ENCODE measurements at regions not wholly inside any gene's neighbourhood (a gene's known extent, or its start where the extent isn't known, plus 50 kb on each side); places are given as distances from the start of the nearest gene placed in this dataset.

DNA sequence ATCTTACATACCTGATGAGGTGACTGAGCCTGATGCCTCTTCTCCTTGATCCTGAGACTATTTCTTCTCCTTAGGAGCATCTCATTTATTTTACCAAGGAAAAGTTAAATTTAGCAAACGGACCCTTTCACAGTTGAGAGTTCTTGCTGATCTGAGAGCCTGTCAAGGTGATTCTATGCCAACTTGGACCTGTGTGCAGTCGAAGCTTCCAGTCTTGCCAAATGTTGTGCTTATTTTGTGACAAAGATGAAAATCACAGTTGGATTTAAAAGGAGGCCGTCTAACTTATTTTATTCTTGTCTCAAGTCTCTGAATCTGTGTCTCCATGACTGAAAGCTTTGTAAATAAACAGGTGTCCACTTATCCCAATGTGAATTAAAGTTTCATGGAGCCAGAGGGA, 296.3 kb upstream of the EPHA3 start:
- no peaks in the 10 kb centered on the region for H3K27me3 Mint-ChIP-seq
- Histone ChIP-seq H3K36me3 (ENCODE audit: control insufficient read depth, insufficient read depth, low read length) (no peaks in the 10 kb centered on the region), H3K4me1 (ENCODE audit: control insufficient read depth, insufficient read depth, low read length, poor library complexity, severe bottlenecking) (no peaks in the 10 kb centered on the region), H3K27me3 (ENCODE audit: control insufficient read depth, insufficient read depth, low read length) (no peaks in the 10 kb centered on the region), H3K9me3 (ENCODE audit: control insufficient read depth in 2 of 2, low read length in 2 of 2) (no peaks in the 10 kb centered on the region), H3K4me3 (ENCODE audit: low read depth, low read length) (no peak overlapping the region), H3K27ac (ENCODE audit: insufficient read depth, low read length, poor library complexity, severe bottlenecking) (no peak overlapping the region)
- no peaks in the 10 kb centered on the region for H3K36me3 Mint-ChIP-seq
- peaks cover 0 to 16% (median 2%) of the 10 kb centered on the region in 7 donors for H3K9me3 Mint-ChIP-seq
- no peak overlapping the region for H3K27ac Mint-ChIP-seq
- DNase-seq (no peak), ATAC-seq (ENCODE audit: low read depth in 2 of 2) (no peak)
- H3K4me3 Mint-ChIP-seq, result no peak overlapping the region
- H3K4me1 Mint-ChIP-seq, result no peaks in the 10 kb centered on the region

DNA sequence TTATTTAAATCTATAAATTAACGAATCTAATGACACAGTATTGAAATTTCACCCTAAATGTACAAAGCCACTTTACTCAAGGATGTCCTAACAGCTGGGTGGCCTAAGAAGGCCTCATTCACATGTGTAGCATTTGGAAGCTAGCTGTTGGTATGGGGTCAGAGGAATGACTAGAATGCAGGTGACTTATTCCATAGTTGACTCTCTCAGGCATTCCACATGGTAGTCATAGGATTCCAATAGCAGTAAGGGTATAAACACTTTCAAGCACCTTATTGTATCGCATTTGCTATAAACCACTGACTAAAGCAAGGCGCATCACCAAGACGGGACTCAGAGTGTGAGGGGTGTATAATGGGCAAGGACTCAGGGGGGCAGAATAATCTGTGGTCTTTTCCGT, 294.8 kb upstream of the EPHA3 start:
- no peak for DNase-seq
- Mint-ChIP-seq H3K36me3 (no peaks in the 10 kb centered on the region), H3K27me3 (no peaks in the 10 kb centered on the region)

DNA sequence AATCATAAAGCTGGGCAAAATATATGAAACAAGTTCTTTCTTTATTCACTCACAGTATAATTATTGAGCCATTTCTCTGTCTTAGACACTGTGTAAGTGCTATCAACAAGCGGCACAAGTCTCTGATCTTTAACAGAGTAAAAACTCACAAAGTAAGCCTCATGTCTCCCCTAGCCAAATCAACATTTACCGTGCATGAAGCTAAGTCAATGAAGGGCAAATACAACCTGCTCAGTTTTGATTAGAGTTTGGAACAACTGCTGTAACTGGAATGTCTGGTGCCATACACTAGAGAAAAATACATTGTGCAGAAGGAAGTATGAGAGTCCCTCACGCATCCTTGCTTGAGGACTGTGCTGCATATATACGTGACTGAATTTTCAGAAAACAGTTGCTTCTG, 291.0 kb upstream of the EPHA3 start:
- Histone ChIP-seq H3K9me3 (ENCODE audit: control insufficient read depth in 2 of 2, low read length in 2 of 2) (no peaks in the 10 kb centered on the region), H3K36me3 (ENCODE audit: control insufficient read depth, insufficient read depth, low read length) (no peaks in the 10 kb centered on the region), H3K4me3 (ENCODE audit: low read depth, low read length) (no peak overlapping the region), H3K27me3 (ENCODE audit: control insufficient read depth, insufficient read depth, low read length) (no peaks in the 10 kb centered on the region), H3K4me1 (ENCODE audit: control insufficient read depth, insufficient read depth, low read length, poor library complexity, severe bottlenecking) (no peaks in the 10 kb centered on the region), H3K27ac (ENCODE audit: insufficient read depth, low read length, poor library complexity, severe bottlenecking) (no peak overlapping the region)
- Mint-ChIP-seq H3K27ac (no peak overlapping the region), H3K27me3 (no peaks in the 10 kb centered on the region), H3K9me3 (peaks cover 0 to 12% (median 0%) of the 10 kb centered on the region in 7 donors), H3K4me3 (no peak overlapping the region), H3K4me1 (no peaks in the 10 kb centered on the region), H3K36me3 (no peaks in the 10 kb centered on the region)
- ATAC-seq (ENCODE audit: low read depth in 2 of 2), result no peak
- no peak for DNase-seq

More for the DNA sequence above, 294.8 kb upstream of the EPHA3 start:
- Histone ChIP-seq H3K27ac (ENCODE audit: insufficient read depth, low read length, poor library complexity, severe bottlenecking) (no peak overlapping the region), H3K4me3 (ENCODE audit: low read depth, low read length) (no peak overlapping the region), H3K36me3 (ENCODE audit: control insufficient read depth, insufficient read depth, low read length) (no peaks in the 10 kb centered on the region), H3K9me3 (ENCODE audit: control insufficient read depth in 2 of 2, low read length in 2 of 2) (no peaks in the 10 kb centered on the region), H3K4me1 (ENCODE audit: control insufficient read depth, insufficient read depth, low read length, poor library complexity, severe bottlenecking) (no peaks in the 10 kb centered on the region), H3K27me3 (ENCODE audit: control insufficient read depth, insufficient read depth, low read length) (no peaks in the 10 kb centered on the region)
- Mint-ChIP-seq H3K4me3 (no peak overlapping the region), H3K27ac (no peak overlapping the region), H3K4me1 (no peaks in the 10 kb centered on the region), H3K9me3 (peaks cover 0 to 12% (median 2%) of the 10 kb centered on the region in 7 donors)
- no peak for ATAC-seq (ENCODE audit: low read depth in 2 of 2)

DNA sequence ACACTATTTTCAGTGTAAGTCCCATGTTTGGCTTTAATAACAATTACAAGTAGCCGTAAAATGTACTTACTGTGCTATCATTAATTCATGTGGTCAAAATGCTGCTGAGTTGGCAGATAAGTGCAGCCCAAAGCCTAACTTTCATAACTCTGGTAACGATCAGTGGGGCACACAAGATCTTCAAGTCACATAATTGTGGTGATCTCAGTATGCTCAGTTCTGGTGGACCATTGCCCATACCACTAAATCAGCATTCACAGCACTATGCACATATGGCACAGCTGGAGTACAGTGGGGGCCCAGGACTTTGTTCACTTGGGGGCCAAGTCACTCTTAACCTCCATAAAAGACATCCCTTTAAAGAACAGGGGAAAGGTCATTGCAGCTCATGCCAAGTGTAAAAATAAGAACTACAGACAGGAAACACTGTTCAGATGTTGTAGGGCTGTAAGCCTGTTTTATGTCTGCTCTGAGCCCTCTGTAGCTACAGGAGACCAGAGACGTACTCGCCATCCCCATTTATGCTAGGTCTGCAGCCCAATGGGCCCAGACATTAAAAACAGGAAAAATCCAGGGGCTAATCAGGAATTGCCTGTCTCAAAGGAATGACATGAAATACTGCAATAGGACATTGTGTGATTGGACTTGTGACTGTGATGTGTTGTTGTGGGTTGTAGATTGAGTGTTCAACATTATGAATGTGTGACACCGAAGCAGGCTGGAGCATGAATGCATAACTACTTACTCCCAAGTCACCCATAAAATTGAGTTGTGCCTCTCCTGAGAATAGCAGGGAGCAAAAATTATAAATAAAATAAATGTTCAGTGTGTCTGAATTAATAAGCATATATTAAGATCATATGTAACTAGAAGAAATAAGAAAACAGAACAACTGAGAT, 282.5 kb upstream of the EPHA3 start:
- no peaks in the 10 kb centered on the region for H3K27me3 Mint-ChIP-seq
- no peaks in the 10 kb centered on the region for H3K4me1 Mint-ChIP-seq
- no peaks in the 10 kb centered on the region for H3K36me3 Mint-ChIP-seq
- no peaks in the 10 kb centered on the region for H3K36me3 ChIP-seq (ENCODE audit: control insufficient read depth, insufficient read depth, low read length)
- DNase-seq, result no peak
- no peak for ATAC-seq (ENCODE audit: low read depth in 2 of 2)
- no peak overlapping the region for H3K4me3 ChIP-seq (ENCODE audit: low read depth, low read length)
- H3K4me3 Mint-ChIP-seq, result no peak overlapping the region
- H3K9me3 Mint-ChIP-seq, result peaks cover 0 to 11% (median 0%) of the 10 kb centered on the region in 7 donors
- H3K9me3 ChIP-seq (ENCODE audit: control insufficient read depth in 2 of 2, low read length in 2 of 2), result peaks cover 0 to 2% of the 10 kb centered on the region in 2 experiments
- no peak overlapping the region for H3K27ac ChIP-seq (ENCODE audit: insufficient read depth, low read length, poor library complexity, severe bottlenecking)
- no peaks in the 10 kb centered on the region for H3K27me3 ChIP-seq (ENCODE audit: control insufficient read depth, insufficient read depth, low read length)
- H3K4me1 ChIP-seq (ENCODE audit: control insufficient read depth, insufficient read depth, low read length, poor library complexity, severe bottlenecking), result no peaks in the 10 kb centered on the region
- H3K27ac Mint-ChIP-seq, result no peak overlapping the region

DNA sequence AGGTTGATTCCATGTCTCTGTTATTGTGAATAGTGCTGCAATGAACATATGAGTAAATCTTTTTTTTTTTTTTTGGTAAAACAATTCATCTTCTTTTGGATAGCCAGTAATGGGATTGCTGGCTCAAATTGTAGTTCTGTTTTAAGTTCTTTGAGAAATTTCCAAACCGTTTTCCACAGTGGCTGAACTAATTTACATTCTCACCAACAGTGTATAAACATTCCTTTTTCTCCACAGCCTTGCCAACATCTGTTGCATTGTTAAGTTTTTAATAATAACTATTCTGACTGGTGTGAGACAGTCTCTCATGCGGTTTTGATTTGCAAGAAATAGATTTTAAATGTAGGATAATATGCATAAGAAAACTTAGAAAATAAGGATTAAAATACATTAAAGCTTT, 279.0 kb upstream of the EPHA3 start:
- H3K9me3 ChIP-seq (ENCODE audit: control insufficient read depth in 2 of 2, low read length in 2 of 2), result peaks cover 0 to 2% of the 10 kb centered on the region in 2 experiments
- H3K27ac ChIP-seq (ENCODE audit: insufficient read depth, low read length, poor library complexity, severe bottlenecking), result no peak overlapping the region
- no peaks in the 10 kb centered on the region for H3K27me3 ChIP-seq (ENCODE audit: control insufficient read depth, insufficient read depth, low read length)
- Mint-ChIP-seq H3K4me3 (no peak overlapping the region), H3K36me3 (no peaks in the 10 kb centered on the region), H3K4me1 (no peaks in the 10 kb centered on the region), H3K27ac (no peak overlapping the region), H3K27me3 (no peaks in the 10 kb centered on the region), H3K9me3 (peaks cover 0 to 10% (median 1%) of the 10 kb centered on the region in 7 donors)
- ATAC-seq (ENCODE audit: low read depth in 2 of 2) (no peak), DNase-seq (no peak)
- H3K4me1 ChIP-seq (ENCODE audit: control insufficient read depth, insufficient read depth, low read length, poor library complexity, severe bottlenecking), result no peaks in the 10 kb centered on the region
- no peaks in the 10 kb centered on the region for H3K36me3 ChIP-seq (ENCODE audit: control insufficient read depth, insufficient read depth, low read length)
- H3K4me3 ChIP-seq (ENCODE audit: low read depth, low read length), result no peak overlapping the region

DNA sequence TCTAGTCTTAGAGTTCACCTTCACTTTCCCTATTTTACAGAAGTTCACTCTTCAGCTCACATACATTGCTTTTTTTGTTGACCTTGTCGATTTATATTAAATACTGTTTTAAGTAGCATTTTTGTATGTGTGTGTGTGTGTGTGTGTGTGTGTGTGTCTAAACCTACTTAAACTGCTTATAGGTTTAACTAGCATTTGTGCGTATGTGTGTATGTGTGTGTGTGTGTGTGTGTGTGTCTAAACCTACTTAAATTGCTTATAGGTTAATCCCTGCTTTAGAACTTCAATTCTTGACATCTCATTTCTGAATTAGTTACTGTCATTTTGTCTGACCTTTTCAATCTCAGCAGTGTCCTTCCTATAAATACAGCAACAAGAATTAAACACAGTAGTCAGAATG, 254.8 kb upstream of the EPHA3 start:
- Histone ChIP-seq H3K27me3 (ENCODE audit: control insufficient read depth, insufficient read depth, low read length) (no peaks in the 10 kb centered on the region), H3K27ac (ENCODE audit: insufficient read depth, low read length, poor library complexity, severe bottlenecking) (no peak overlapping the region), H3K4me3 (ENCODE audit: low read depth, low read length) (no peak overlapping the region), H3K36me3 (ENCODE audit: control insufficient read depth, insufficient read depth, low read length) (no peaks in the 10 kb centered on the region), H3K9me3 (ENCODE audit: control insufficient read depth in 2 of 2, low read length in 2 of 2) (peaks cover 0 to 6% of the 10 kb centered on the region in 2 experiments), H3K4me1 (ENCODE audit: control insufficient read depth, insufficient read depth, low read length, poor library complexity, severe bottlenecking) (no peaks in the 10 kb centered on the region)
- H3K4me3 Mint-ChIP-seq, result no peak overlapping the region
- no peak for ATAC-seq (ENCODE audit: low read depth in 2 of 2)
- no peaks in the 10 kb centered on the region for H3K4me1 Mint-ChIP-seq
- peaks cover 0 to 15% (median 9%) of the 10 kb centered on the region in 7 donors for H3K9me3 Mint-ChIP-seq
- DNase-seq, result no peak
- H3K36me3 Mint-ChIP-seq, result no peaks in the 10 kb centered on the region
- H3K27ac Mint-ChIP-seq, result no peak overlapping the region
- no peaks in the 10 kb centered on the region for H3K27me3 Mint-ChIP-seq

DNA sequence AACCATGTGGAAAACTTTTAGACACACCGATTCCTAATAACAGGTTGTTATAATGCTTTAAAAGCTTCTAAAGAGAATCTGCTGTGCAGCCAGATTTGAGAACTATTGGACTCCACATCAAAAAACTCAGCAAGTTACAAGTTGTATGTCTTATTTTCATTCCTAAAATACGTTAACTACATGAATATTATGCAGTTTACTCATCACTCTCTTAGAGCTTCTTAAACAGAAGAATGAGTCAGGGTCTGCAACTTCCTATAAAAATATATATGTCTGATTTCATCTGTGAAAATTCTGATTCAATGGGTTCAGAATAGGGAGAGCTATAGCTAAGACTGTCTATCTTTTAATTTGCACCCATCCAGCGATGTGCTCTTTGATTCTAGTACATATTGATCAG, 244.2 kb upstream of the EPHA3 start:
- Histone ChIP-seq H3K27ac (ENCODE audit: insufficient read depth, low read length, poor library complexity, severe bottlenecking) (no peak overlapping the region), H3K36me3 (ENCODE audit: control insufficient read depth, insufficient read depth, low read length) (no peaks in the 10 kb centered on the region), H3K27me3 (ENCODE audit: control insufficient read depth, insufficient read depth, low read length) (no peaks in the 10 kb centered on the region), H3K4me3 (ENCODE audit: low read depth, low read length) (no peak overlapping the region), H3K4me1 (ENCODE audit: control insufficient read depth, insufficient read depth, low read length, poor library complexity, severe bottlenecking) (no peaks in the 10 kb centered on the region), H3K9me3 (ENCODE audit: control insufficient read depth in 2 of 2, low read length in 2 of 2) (peaks cover 0 to 2% of the 10 kb centered on the region in 2 experiments)
- peaks cover 1 to 24% (median 5%) of the 10 kb centered on the region in 7 donors for H3K9me3 Mint-ChIP-seq
- H3K4me3 Mint-ChIP-seq, result no peak overlapping the region
- no peaks in the 10 kb centered on the region for H3K36me3 Mint-ChIP-seq
- no peak overlapping the region for H3K27ac Mint-ChIP-seq
- H3K27me3 Mint-ChIP-seq, result no peaks in the 10 kb centered on the region
- ATAC-seq (ENCODE audit: low read depth in 2 of 2) (no peak), DNase-seq (no peak)
- no peaks in the 10 kb centered on the region for H3K4me1 Mint-ChIP-seq

DNA sequence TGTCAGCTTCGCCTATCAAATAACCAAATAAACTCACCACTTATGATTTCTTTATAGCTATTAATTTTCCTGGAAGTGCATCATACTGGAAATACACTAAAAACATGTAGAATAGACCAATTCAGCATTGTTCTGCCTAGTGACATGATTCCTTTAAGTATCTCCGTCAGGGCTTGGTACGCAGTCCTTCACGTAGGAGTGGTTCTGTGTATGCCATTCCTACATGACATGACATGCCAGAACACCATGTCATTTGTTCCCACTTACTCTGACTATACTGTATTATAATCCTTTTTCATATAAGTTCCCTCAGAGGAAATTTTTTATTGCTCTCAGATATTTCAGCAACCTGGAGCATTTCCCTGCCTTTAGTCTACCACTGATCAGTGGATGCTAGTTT, 230.7 kb upstream of the EPHA3 start:
- no peak overlapping the region for H3K4me3 ChIP-seq (ENCODE audit: low read depth, low read length)
- no peaks in the 10 kb centered on the region for H3K36me3 ChIP-seq (ENCODE audit: control insufficient read depth, insufficient read depth, low read length)
- Mint-ChIP-seq H3K9me3 (peaks cover 2 to 17% (median 8%) of the 10 kb centered on the region in 7 donors), H3K27ac (no peak overlapping the region), H3K36me3 (no peaks in the 10 kb centered on the region), H3K4me1 (no peaks in the 10 kb centered on the region), H3K4me3 (no peak overlapping the region), H3K27me3 (no peaks in the 10 kb centered on the region)
- ATAC-seq (ENCODE audit: low read depth in 2 of 2), result no peak
- H3K27ac ChIP-seq (ENCODE audit: insufficient read depth, low read length, poor library complexity, severe bottlenecking), result no peak overlapping the region
- no peak for DNase-seq
- H3K9me3 ChIP-seq (ENCODE audit: control insufficient read depth in 2 of 2, low read length in 2 of 2), result no peaks in the 10 kb centered on the region
- no peaks in the 10 kb centered on the region for H3K4me1 ChIP-seq (ENCODE audit: control insufficient read depth, insufficient read depth, low read length, poor library complexity, severe bottlenecking)
- no peaks in the 10 kb centered on the region for H3K27me3 ChIP-seq (ENCODE audit: control insufficient read depth, insufficient read depth, low read length)
